Suprapubic skin (tissue), 4 donors: ENCODE measurements at regions not wholly inside any gene's neighbourhood (a gene's known extent, or its start where the extent isn't known, plus 50 kb on each side); places are given as distances from the start of the nearest gene placed in this dataset.

ENCODE experiments used
- DNase-seq, 2 donors: peaks; one replicate each; pipeline ENCODE4 v3.0.0-alpha.2; 2019; ENCODE audit warnings: low spot score in 2 of 2
- H3K27ac ChIP-seq: fragments of 200-600 bp; sonication (generic); one replicate; pipeline ENCODE4 v1.5.1; 2019
- H3K27me3 ChIP-seq: fragments of 200-600 bp; sonication (generic); one replicate; pipeline ENCODE4 v1.5.1; 2019
- H3K36me3 ChIP-seq: fragments of 200-600 bp; sonication (generic); one replicate; pipeline ENCODE4 v1.5.1; 2019
- H3K4me1 ChIP-seq: fragments of 200-600 bp; sonication (generic); one replicate; pipeline ENCODE4 v1.5.1; 2019
- H3K4me3 ChIP-seq: fragments of 200-600 bp; sonication (generic); one replicate; pipeline ENCODE4 v1.5.1; 2019; ENCODE audit warnings: mild to moderate bottlenecking
- H3K9me3 ChIP-seq: fragments of 200-600 bp; sonication (generic); one replicate; pipeline ENCODE4 v1.5.1; 2019
- CTCF ChIP-seq, 2 donors: fragments of 200-600 bp in 1 of 2; fragments of 450-650 bp in 1 of 2; sonication (generic) in 1 of 2; IDR thresholded peaks; one replicate each; pipeline ENCODE4 v1.5.1; 2016 to 2019; ENCODE audit warnings: antibody characterized with exemption in 2 of 2, mild to moderate bottlenecking in 1 of 2, moderate library complexity in 1 of 2
- EP300 ChIP-seq: sonication (generic); formaldehyde crosslinking; IDR thresholded peaks from one replicate; pipeline ENCODE4 v1.6.1; 2017; ENCODE audit warnings: antibody characterized with exemption
- POLR2A ChIP-seq, 2 donors: fragments of 450-650 bp; IDR thresholded peaks; one replicate each; pipeline ENCODE4 v1.6.1; 2017; ENCODE audit warnings: antibody characterized with exemption in 2 of 2, mild to moderate bottlenecking in 2 of 2, moderate library complexity in 2 of 2
- POLR2AphosphoS5 ChIP-seq, 3 donors: sonication (generic); formaldehyde crosslinking; IDR thresholded peaks; one replicate each; pipeline ENCODE4 v1.6.1; 2017; ENCODE audit warnings: antibody characterized with exemption in 3 of 3
- WGBS: methylation state at CpG from one replicate; pipeline ENCODE4 v1.1.5; 2018; 5-methylcytosine and 5-hydroxymethylcytosine counted together

DNA sequence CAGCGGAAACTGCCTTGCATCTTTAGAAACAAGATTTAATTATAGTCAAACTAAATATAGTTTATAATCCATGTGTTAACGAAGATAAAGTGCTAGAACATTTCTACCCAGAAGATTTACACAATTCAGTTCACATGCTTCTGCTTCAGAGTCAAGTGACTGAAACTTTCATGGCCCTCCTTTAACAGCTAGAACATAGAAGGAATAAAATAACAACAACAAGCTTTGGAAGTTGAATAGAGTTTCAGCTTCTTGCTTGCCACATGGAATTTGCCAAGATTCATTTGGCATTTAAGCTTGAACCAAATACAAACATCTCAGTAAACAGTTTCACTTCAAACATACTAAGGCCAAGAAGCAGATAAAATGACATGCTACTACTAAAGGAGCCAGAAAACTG is 676.3 kb upstream of the ANO3 start:
- Histone ChIP-seq H3K27ac (no peak overlapping the region), H3K4me3 (no peak overlapping the region), H3K9me3 (no peaks in the 10 kb centered on the region), H3K36me3 (no peaks in the 10 kb centered on the region), H3K4me1 (no peaks in the 10 kb centered on the region), H3K27me3 (no peaks in the 10 kb centered on the region)
- no peak for DNase-seq
- 61% methylated on average over 2 of the region's 2 CpGs for WGBS
- no peak for TF ChIP-seq EP300
- TF ChIP-seq CTCF (IDR thresholded peaks at IDR 0.05) = no peak
- TF ChIP-seq POLR2AphosphoS5 (IDR thresholded peaks at IDR 0.05) = no peak
- no peak for TF ChIP-seq POLR2A (IDR thresholded peaks at IDR 0.05)

- no peak overlapping the region for H3K27ac ChIP-seq
- H3K36me3 ChIP-seq = no peaks in the 10 kb centered on the region
- H3K27me3 ChIP-seq = no peaks in the 10 kb centered on the region
- WGBS = 74% methylated on average over 2 of the region's 2 CpGs
- DNase-seq = no peak
- TF ChIP-seq POLR2AphosphoS5 (IDR thresholded peaks at IDR 0.05) (no peak), CTCF (IDR thresholded peaks at IDR 0.05) (no peak)
- no peaks in the 10 kb centered on the region for H3K4me1 ChIP-seq
- H3K9me3 ChIP-seq = no peaks in the 10 kb centered on the region
- no peak overlapping the region for H3K4me3 ChIP-seq
Measured at GRCh38 chr11:25658916-25659315, 673.0 kb upstream of the ANO3 start.

- TF ChIP-seq EP300 (no peak), CTCF (IDR thresholded peaks at IDR 0.05) (no peak), POLR2AphosphoS5 (IDR thresholded peaks at IDR 0.05) (no peak), POLR2A (IDR thresholded peaks at IDR 0.05) (no peak)
- Histone ChIP-seq H3K9me3 (no peaks in the 10 kb centered on the region), H3K27me3 (no peaks in the 10 kb centered on the region), H3K27ac (no peak overlapping the region), H3K4me3 (no peak overlapping the region), H3K36me3 (no peaks in the 10 kb centered on the region), H3K4me1 (no peaks in the 10 kb centered on the region)
- no peak for DNase-seq
- 58% methylated on average over 3 of the region's 3 CpGs for WGBS
Measured at GRCh38 chr11:25659706-25660105, 672.2 kb upstream of the ANO3 start.

DNA sequence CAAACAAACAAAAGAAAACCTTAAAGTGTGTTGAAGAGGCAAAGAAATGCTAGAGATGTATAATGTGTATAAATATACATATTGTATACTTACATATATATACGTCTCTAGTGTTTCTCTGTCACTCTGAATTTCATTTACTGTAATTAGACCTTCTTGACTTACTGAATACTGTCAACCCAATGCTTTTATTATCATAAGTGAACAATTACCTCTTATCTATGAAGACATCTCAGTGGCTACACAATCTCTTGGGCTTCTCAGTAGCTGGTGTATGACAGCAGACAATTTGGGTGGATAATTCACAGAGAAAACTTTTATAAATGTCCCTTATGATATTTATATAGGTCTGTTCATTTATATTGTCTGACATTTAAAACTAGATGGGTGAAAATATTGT is 664.1 kb upstream of the ANO3 start:
- Histone ChIP-seq H3K4me1 (no peaks in the 10 kb centered on the region), H3K27me3 (no peaks in the 10 kb centered on the region), H3K27ac (no peak overlapping the region), H3K9me3 (no peaks in the 10 kb centered on the region), H3K36me3 (no peaks in the 10 kb centered on the region), H3K4me3 (no peak overlapping the region)
- DNase-seq = no peak
- 95% methylated on average over 1 of the region's 1 CpG for WGBS
- TF ChIP-seq EP300 (no peak), CTCF (IDR thresholded peaks at IDR 0.05) (no peak), POLR2AphosphoS5 (IDR thresholded peaks at IDR 0.05) (no peak)

GRCh38 chr11:25691959-25692358 is 640.0 kb upstream of the ANO3 start:
- Histone ChIP-seq H3K27ac (no peak overlapping the region), H3K36me3 (no peaks in the 10 kb centered on the region), H3K4me3 (no peak overlapping the region), H3K27me3 (no peaks in the 10 kb centered on the region), H3K4me1 (no peaks in the 10 kb centered on the region), H3K9me3 (peaks cover 8% of the 10 kb centered on the region)
- DNase-seq = no peak
- 66% methylated on average over 8 of the region's 8 CpGs for WGBS
- TF ChIP-seq POLR2AphosphoS5 (IDR thresholded peaks at IDR 0.05) = no peak
- no peak for TF ChIP-seq CTCF (IDR thresholded peaks at IDR 0.05)
- no peak for TF ChIP-seq EP300
- TF ChIP-seq POLR2A (IDR thresholded peaks at IDR 0.05) = no peak
